GM12878 (cell line): ENCODE measurements at regions not wholly inside any gene's neighbourhood (a gene's known extent, or its start where the extent isn't known, plus 50 kb on each side); places are given as distances from the start of the nearest gene placed in this dataset.
"Not testable (repeated sequence)": the region's sequence is repeated elsewhere in the genome, so short reads cannot be mapped to it uniquely, and the experiment has no call there.

Experiments used
- ATAC-seq: fragments of 200-7000 bp; cut with Tn5 transposase; 3 replicates; pipeline ENCODE4 v1.9.1; 2020; ENCODE audit warnings: mild to moderate bottlenecking, moderate library complexity
- BruUV-seq: library from RNA; stranded (reverse); fragments of 400-500 nt; replicated peaks from 2 replicates; lab custom pipeline; 2021; lab: Mats Ljungman, UMichigan
- CTCF ChIA-PET: fragments of 300-600 bp; sonication (Branson Sonifier 250); formaldehyde crosslinking; extraction: SDS; loops from one replicate; lab custom pipeline; 2021; ENCODE audit warnings: inconsistent platforms; lab: Yijun Ruan, JAX
- POLR2A ChIA-PET: fragments of 350-600 bp; formaldehyde crosslinking; extraction: SDS; loops from one replicate; lab custom pipeline; 2021; ENCODE audit warnings: inconsistent platforms; lab: Charles Lee
- RAD21 ChIA-PET: fragments of 300-600 bp; sonication (Branson Sonifier 250); formaldehyde crosslinking; loops from one replicate; lab custom pipeline; 2023; ENCODE audit warnings: antibody characterized with exemption; ENCODE audit not compliant: unreplicated experiment; lab: Charles Lee
- SMC1A ChIA-PET: fragments of 300-600 bp; sonication (Branson Sonifier 250); formaldehyde crosslinking; loops from one replicate; lab custom pipeline; 2023; ENCODE audit not compliant: unreplicated experiment, uncharacterized antibody; lab: Charles Lee
- DNase-seq: peaks from one replicate; pipeline ENCODE4 v3.0.0-alpha.2; 2011; ENCODE audit warnings: low read depth, low spot score
- FAIRE-seq: peaks from 3 replicates; lab custom pipeline; 2011; peaks lifted over from hg19 to GRCh38; lab: Jason Lieb, UNC
- H2AFZ ChIP-seq: 2 replicates; pipeline ENCODE4 v1.6.0; 2011; ENCODE audit warnings: low read depth, low read length, control low read depth; ENCODE audit not compliant: control insufficient read depth
- H3K27ac ChIP-seq: 2 replicates; pipeline ENCODE4 v1.5.1; 2011; ENCODE audit warnings: control low read depth; ENCODE audit not compliant: control insufficient read depth, insufficient read depth
- H3K27me3 ChIP-seq, 2 experiments: replicated peaks in 1 of 2; 2 replicates each; pipeline versions ENCODE4 v1.6.0 to v1.6.1; 2011; ENCODE audit warnings: low read length in 1 of 2; ENCODE audit not compliant: control insufficient read depth in 2 of 2, insufficient read depth in 2 of 2
- H3K36me3 ChIP-seq, 2 experiments: 2 replicates each; pipeline ENCODE4 v1.5.1; 2011; ENCODE audit warnings: low read length in 1 of 2; ENCODE audit not compliant: control insufficient read depth in 2 of 2, insufficient read depth in 2 of 2
- H3K4me1 ChIP-seq: 2 replicates; pipeline ENCODE4 v1.6.1; 2011; ENCODE audit warnings: mild to moderate bottlenecking, low read length, moderate library complexity, mixed read lengths; ENCODE audit not compliant: control insufficient read depth, insufficient read depth
- H3K4me2 ChIP-seq: 2 replicates; pipeline ENCODE4 v1.6.0; 2011; ENCODE audit warnings: control low read depth; ENCODE audit not compliant: control insufficient read depth, insufficient read depth
- H3K4me3 ChIP-seq: fragments of 200-600 bp; sonication (generic); 2 replicates; pipeline ENCODE4 v1.5.1; 2016
- H3K79me2 ChIP-seq: 2 replicates; pipeline ENCODE4 v1.6.0; 2011; ENCODE audit warnings: low read length; ENCODE audit not compliant: control insufficient read depth, insufficient read depth
- H3K9ac ChIP-seq: 2 replicates; pipeline ENCODE4 v1.8.0; 2011; ENCODE audit warnings: low read length, control low read depth, mixed read lengths; ENCODE audit not compliant: control insufficient read depth, insufficient read depth
- H3K9me3 ChIP-seq: replicated peaks from 3 replicates; pipeline ENCODE4 v1.5.1; 2011; ENCODE audit warnings: mild to moderate bottlenecking, low read length; ENCODE audit not compliant: control insufficient read depth, insufficient read depth
- H4K20me1 ChIP-seq: 2 replicates; pipeline ENCODE4 v1.6.0; 2011; ENCODE audit not compliant: control insufficient read depth, insufficient read depth
- CBX5 ChIP-seq: sonication (generic); IDR thresholded peaks from 2 replicates; pipeline ENCODE4 v1.6.1; 2016; ENCODE audit warnings: low read depth, moderate library complexity, mild to moderate bottlenecking, inconsistent platforms
- RELB ChIP-seq: fragments of 450-650 bp; IDR thresholded peaks from 2 replicates; pipeline ENCODE4 v1.6.1; 2017; ENCODE audit warnings: low read depth, mild to moderate bottlenecking, moderate library complexity
- YBX1 ChIP-seq: fragments of 450-650 bp; IDR thresholded peaks from 2 replicates; pipeline ENCODE4 v1.6.1; 2016; ENCODE audit warnings: antibody characterized with exemption
- ZBED1 ChIP-seq: IDR thresholded peaks from 2 replicates; pipeline ENCODE4 v1.6.1; 2016; ENCODE audit warnings: borderline replicate concordance
- WGBS: methylation state at CpG from one replicate; pipeline ENCODE4 v1.1.6; 2016; ENCODE audit warnings: low lambda C conversion rate; ENCODE audit not compliant: insufficient replicate concordance, insufficient coverage; ENCODE audit errors: missing lambda C conversion rate; 5-methylcytosine and 5-hydroxymethylcytosine counted together
- in situ Hi-C: fragments of 300-500 bp; cut with MboI; formaldehyde crosslinking; loops from 9 replicates; pipeline ENCODE4 v1.14.3; 2018; ENCODE audit warnings: mixed read lengths
- intact Hi-C: fragments of 100-400 bp; cut with micrococcal nuclease; formaldehyde crosslinking; loops from one replicate; pipeline ENCODE4 v1.14.2; 2022; ENCODE audit not compliant: unreplicated experiment

GRCh38 chr6:2327591-2327990 lies 82.2 kb upstream of the GMDS start:
- ChIA-PET RAD21 (no interaction called here), POLR2A (no interaction called here), CTCF (no interaction called here), SMC1A (no interaction called here)
- no peak overlapping the region for H2AFZ ChIP-seq
- no TSS peak for BruUV-seq
- H3K27me3 ChIP-seq = no peaks in the 10 kb centered on the region
- peaks cover 12% of the 10 kb centered on the region; the same call in 2 of the 3 replicates for H3K9me3 ChIP-seq
- no peak for DNase-seq
- intact Hi-C loops = no loop called here
- FAIRE-seq = no peak
- no peaks in the 10 kb centered on the region for H3K79me2 ChIP-seq
- H3K4me3 ChIP-seq = no peak overlapping the region
- H4K20me1 ChIP-seq = no peaks in the 10 kb centered on the region
- in situ Hi-C loops = no loop called here
- ATAC-seq = no peak
- H3K27ac ChIP-seq = no peak overlapping the region
- H3K4me1 ChIP-seq = no peaks in the 10 kb centered on the region
- H3K4me2 ChIP-seq = no peak overlapping the region
- H3K36me3 ChIP-seq = no peaks in the 10 kb centered on the region
- no peak overlapping the region for H3K9ac ChIP-seq
- peak; percentile 71; the same call in 1 of the 2 replicates for TF ChIP-seq CBX5
- no peak for TF ChIP-seq RELB

DNA sequence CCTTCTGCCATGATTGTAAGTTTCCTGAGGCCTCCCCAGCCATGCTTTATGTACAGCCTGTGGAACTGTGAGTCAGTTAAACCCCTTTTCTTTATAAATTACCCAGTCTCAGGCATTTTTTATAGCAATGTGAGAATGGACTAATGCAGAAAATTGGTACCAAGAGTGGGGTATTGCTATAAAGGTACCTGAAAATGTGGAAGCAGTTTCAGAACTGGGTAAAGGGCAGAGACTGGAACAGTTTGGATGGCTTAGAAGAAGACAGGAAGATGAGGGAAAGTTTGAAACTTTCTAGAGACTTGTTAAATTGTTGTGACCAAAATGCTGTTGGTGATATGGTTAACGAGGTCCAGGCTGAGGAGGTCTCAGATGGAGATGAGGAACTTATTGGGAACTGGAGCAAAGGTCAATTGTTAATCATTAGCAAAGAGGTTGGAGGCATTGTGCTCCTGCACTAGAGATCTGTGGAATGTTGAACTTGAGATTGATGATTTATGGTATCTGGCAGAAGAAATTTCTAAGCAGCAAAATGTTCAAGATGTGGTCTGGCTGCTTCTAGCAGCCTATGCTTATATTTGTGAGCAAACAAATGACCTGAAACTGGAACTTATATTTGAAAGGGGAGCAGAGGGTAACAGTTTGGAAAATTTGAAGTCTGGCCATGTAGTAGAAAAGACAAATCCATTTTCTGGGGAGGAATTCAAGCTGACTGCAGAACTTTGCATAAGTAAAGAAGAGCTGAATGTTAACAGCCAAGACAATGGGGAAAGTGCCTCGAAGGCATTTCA lies 79.0 kb upstream of the GMDS start:
- Histone ChIP-seq H2AFZ (no peak overlapping the region), H3K79me2 (no peaks in the 10 kb centered on the region), H3K4me1 (no peaks in the 10 kb centered on the region), H4K20me1 (no peaks in the 10 kb centered on the region), H3K27ac (no peak overlapping the region), H3K9me3 (peaks cover 11% of the 10 kb centered on the region; the same call in 2 of the 3 replicates), H3K27me3 (no peaks in the 10 kb centered on the region), H3K9ac (no peak overlapping the region), H3K4me3 (no peak overlapping the region), H3K4me2 (no peak overlapping the region), H3K36me3 (no peaks in the 10 kb centered on the region)
- ChIA-PET CTCF (no interaction called here), SMC1A (no interaction called here), RAD21 (no interaction called here), POLR2A (no interaction called here)
- DNase-seq = no peak
- ATAC-seq = no peak
- TF ChIP-seq ZBED1 (no peak), YBX1 (no peak)
- no peak for FAIRE-seq
- WGBS = 16% methylated on average over 2 of the region's 2 CpGs
- intact Hi-C loops (no loop called here), in situ Hi-C loops (no loop called here)
- BruUV-seq = no TSS peak

DNA sequence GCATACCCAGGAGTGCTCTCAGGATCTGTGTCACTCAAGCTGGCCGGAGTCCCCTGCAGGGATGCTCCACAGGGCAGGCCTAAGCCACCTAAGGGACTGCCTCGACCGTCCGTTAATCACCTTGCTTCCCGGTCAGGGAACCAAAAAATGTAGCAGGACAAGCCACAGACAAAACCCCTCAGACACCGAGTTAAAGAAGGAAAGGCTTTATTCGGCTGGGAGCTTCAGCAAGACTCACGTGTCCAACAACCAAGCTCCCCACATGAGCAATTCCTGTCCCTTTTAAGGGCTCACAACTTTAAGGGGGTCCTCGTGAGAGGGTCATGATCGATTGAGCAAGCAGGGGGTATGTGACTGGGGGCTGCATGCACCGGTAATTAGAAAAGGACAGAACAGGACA lies 72.1 kb upstream of the GMDS start:
- RAD21 ChIA-PET = not testable (repeated sequence)

More for the DNA sequence above, 72.1 kb upstream of the GMDS start:
- SMC1A ChIA-PET, in situ Hi-C loops, DNase-seq, H4K20me1 ChIP-seq, H2AFZ ChIP-seq, BruUV-seq, H3K4me3 ChIP-seq, POLR2A ChIA-PET, FAIRE-seq, ATAC-seq, H3K27me3 ChIP-seq, H3K27ac ChIP-seq, H3K9ac ChIP-seq, CTCF ChIA-PET, intact Hi-C loops, H3K36me3 ChIP-seq, H3K4me1 ChIP-seq, H3K4me2 ChIP-seq, H3K9me3 ChIP-seq, H3K79me2 ChIP-seq: not testable (repeated sequence)
- 91% methylated on average over 11 of the region's 11 CpGs for WGBS
